ENCODE measurements at regions not wholly inside any gene's neighbourhood (a gene's known extent, or its start where the extent isn't known, plus 50 kb on each side); places are given as distances from the start of the nearest gene placed in this dataset.

- DNase-seq: no peak
Measured at GRCh38 chr5:61919920-61920319, 386.1 kb upstream of the KIF2A start.

GRCh38 chr5:61924251-61924650, 381.8 kb upstream of the KIF2A start:
- DNase-seq: no peak

GRCh38 chr5:61926911-61927310, 379.1 kb upstream of the KIF2A start:
- no peak for DNase-seq

GRCh38 chr5:61931236-61931635, 374.8 kb upstream of the KIF2A start:
- DNase-seq: no peak

- no peak for DNase-seq
Measured at GRCh38 chr5:61933787-61934626, 372.0 kb upstream of the KIF2A start.

GRCh38 chr5:61941637-61942036, 364.4 kb upstream of the KIF2A start:
- DNase-seq: no peak

- DNase-seq: no peak
Measured at GRCh38 chr5:61942462-61943049, 363.4 kb upstream of the KIF2A start.

GRCh38 chr5:61943713-61944112, 362.3 kb upstream of the KIF2A start:
- DNase-seq: no peak

GRCh38 chr5:61948151-61948550, 357.9 kb upstream of the KIF2A start:
- no peak for DNase-seq

- DNase-seq: no peak
Measured at GRCh38 chr5:61949054-61949678, 356.8 kb upstream of the KIF2A start.

GRCh38 chr5:61949679-61950435, 356.1 kb upstream of the KIF2A start:
- no peak for DNase-seq

GRCh38 chr5:61951295-61951694, 354.7 kb upstream of the KIF2A start:
- DNase-seq: no peak

GRCh38 chr5:61953913-61954312, 352.1 kb upstream of the KIF2A start:
- DNase-seq: no peak

- DNase-seq: no peak
Measured at GRCh38 chr5:61964201-61964600, 341.8 kb upstream of the KIF2A start.

- DNase-seq: no peak
Measured at GRCh38 chr5:61965069-61965468, 340.9 kb upstream of the KIF2A start.

GRCh38 chr5:61965490-61965889, 340.5 kb upstream of the KIF2A start:
- DNase-seq: no peak

GRCh38 chr5:61966296-61966955, 339.6 kb upstream of the KIF2A start:
- DNase-seq: no peak

GRCh38 chr5:61966997-61967396, 339.0 kb upstream of the KIF2A start:
- DNase-seq: no peak

- no peak for DNase-seq
Measured at GRCh38 chr5:61967681-61968080, 338.3 kb upstream of the KIF2A start.

- DNase-seq: no peak
Measured at GRCh38 chr5:61969347-61969746, 336.7 kb upstream of the KIF2A start.

- no peak for DNase-seq
Measured at GRCh38 chr5:61969755-61970154, 336.3 kb upstream of the KIF2A start.

GRCh38 chr5:61970218-61970617, 335.8 kb upstream of the KIF2A start:
- no peak for DNase-seq

GRCh38 chr5:61974680-61975079, 331.3 kb upstream of the KIF2A start:
- DNase-seq: no peak

Data from CD4-positive, alpha-beta T cell treated with Interleukin-15 for 1 hour (primary cell).